K562 (cell line): ENCODE measurements at regions not wholly inside any gene's neighbourhood (a gene's known extent, or its start where the extent isn't known, plus 50 kb on each side); places are given as distances from the start of the nearest gene placed in this dataset.

ENCODE experiments used
- CHD4 ChIP-seq: fragments of 200-600 bp; sonication (generic); IDR thresholded peaks from 3 replicates; pipeline ENCODE4 v1.6.1; 2012; ENCODE audit warnings: low read depth, mild to moderate bottlenecking, mixed read lengths, low read length, inconsistent platforms; ENCODE audit not compliant: insufficient read depth, insufficient replicate concordance, poor library complexity, severe bottlenecking
- MAZ ChIP-seq, 2 experiments: fragments of 450-650 bp in 1 of 2; sonication (generic) in 1 of 2; formaldehyde crosslinking; IDR thresholded peaks in 1 of 2; conservative IDR thresholded peaks in 1 of 2; 2 replicates each; pipeline versions ENCODE4 v1.4.0 to v1.5.0; 2020; ENCODE audit warnings: mild to moderate bottlenecking in 1 of 2, missing genetic modification reagents in 1 of 2
- NFIC ChIP-seq: fragments of 450-650 bp; IDR thresholded peaks from 2 replicates; pipeline ENCODE4 v1.6.1; 2017; ENCODE audit warnings: mild to moderate bottlenecking, inconsistent platforms
- NFIX ChIP-seq: fragments of 250-450 bp; sonication (Bioruptor Pico); IDR thresholded peaks from 2 replicates; pipeline ENCODE4 v1.4.0; 2020; ENCODE audit warnings: low read depth, mild to moderate bottlenecking, moderate library complexity
- REST ChIP-seq, 2 experiments: fragments of 450-650 bp; formaldehyde crosslinking in 1 of 2; IDR thresholded peaks; 2 replicates each; pipeline versions ENCODE4 v1.4.0 to v1.6.1; 2014 to 2020; ENCODE audit warnings: mild to moderate bottlenecking in 2 of 2, borderline replicate concordance in 1 of 2, low read depth in 1 of 2
- SETDB1 ChIP-seq: IDR thresholded peaks from one replicate; pipeline ENCODE4 v1.6.1; 2012; ENCODE audit warnings: low read length, control low read depth, inconsistent platforms
- TEAD1 ChIP-seq, 2 experiments: fragments of 450-650 bp in 1 of 2; sonication (generic) in 1 of 2; formaldehyde crosslinking; IDR thresholded peaks; 2 replicates each; pipeline versions ENCODE4 v1.4.0 to v1.8.0; 2020 to 2022; ENCODE audit warnings: mild to moderate bottlenecking in 2 of 2, missing genetic modification reagents in 1 of 2
- TF ChIP-seq, protein P1 (sequence below), 3 experiments: IDR thresholded peaks in 2 of 3; conservative IDR thresholded peaks in 1 of 3; 2 replicates each; pipeline ENCODE4 v1.5.1; 2011 to 2012; ENCODE audit warnings: low read length in 3 of 3, mild to moderate bottlenecking in 3 of 3, control low read depth in 2 of 3, improper control_type of control experiment in 1 of 3, inconsistent platforms in 1 of 3, low read depth in 1 of 3, mixed read lengths in 1 of 3, moderate library complexity in 1 of 3; ENCODE audit not compliant: insufficient read depth in 2 of 3

DNA sequence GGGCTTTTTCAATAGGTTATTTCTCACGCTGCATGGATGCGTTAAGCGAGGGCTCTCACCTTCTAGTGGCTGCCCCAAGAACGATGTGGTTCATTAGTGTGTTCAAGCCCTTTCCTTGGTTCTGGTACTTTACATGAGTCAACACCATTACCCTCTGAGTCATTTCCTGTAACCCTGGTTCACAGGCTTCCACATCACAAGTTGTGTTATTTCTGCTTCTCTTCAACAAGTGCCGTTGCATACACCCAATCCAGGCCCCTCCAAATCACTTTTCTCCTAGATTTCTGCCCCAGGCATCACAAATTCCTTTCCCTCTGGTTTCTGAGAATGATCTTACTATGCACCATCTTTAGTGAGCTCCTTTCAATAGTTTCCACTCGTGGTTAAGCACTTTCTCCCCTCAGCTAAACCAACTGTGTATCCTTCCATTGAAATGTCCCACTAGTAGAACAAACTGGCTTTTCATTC lies 69.5 kb upstream of the RAD23B start:
- TF ChIP-seq NFIC (no peak), SETDB1 (no peak), CHD4 (no peak), REST (IDR thresholded peaks at IDR 0.05; ENCODE audit: borderline replicate concordance) (no peak), REST (CRISPR knock-in tag; IDR thresholded peaks at IDR 0.05; ENCODE audit: low read depth) (no peak), TEAD1 (CRISPR knock-in tag; IDR thresholded peaks at IDR 0.05) (no peak), NFIX (no peak), MAZ (CRISPR knock-in tag; conservative IDR thresholded peaks at IDR 0.05 in 1 of 2, IDR thresholded peaks at IDR 0.05 in 1 of 2) (no peak)
- TF ChIP-seq, protein P1, sequence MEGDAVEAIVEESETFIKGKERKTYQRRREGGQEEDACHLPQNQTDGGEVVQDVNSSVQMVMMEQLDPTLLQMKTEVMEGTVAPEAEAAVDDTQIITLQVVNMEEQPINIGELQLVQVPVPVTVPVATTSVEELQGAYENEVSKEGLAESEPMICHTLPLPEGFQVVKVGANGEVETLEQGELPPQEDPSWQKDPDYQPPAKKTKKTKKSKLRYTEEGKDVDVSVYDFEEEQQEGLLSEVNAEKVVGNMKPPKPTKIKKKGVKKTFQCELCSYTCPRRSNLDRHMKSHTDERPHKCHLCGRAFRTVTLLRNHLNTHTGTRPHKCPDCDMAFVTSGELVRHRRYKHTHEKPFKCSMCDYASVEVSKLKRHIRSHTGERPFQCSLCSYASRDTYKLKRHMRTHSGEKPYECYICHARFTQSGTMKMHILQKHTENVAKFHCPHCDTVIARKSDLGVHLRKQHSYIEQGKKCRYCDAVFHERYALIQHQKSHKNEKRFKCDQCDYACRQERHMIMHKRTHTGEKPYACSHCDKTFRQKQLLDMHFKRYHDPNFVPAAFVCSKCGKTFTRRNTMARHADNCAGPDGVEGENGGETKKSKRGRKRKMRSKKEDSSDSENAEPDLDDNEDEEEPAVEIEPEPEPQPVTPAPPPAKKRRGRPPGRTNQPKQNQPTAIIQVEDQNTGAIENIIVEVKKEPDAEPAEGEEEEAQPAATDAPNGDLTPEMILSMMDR (IDR thresholded peaks at IDR 0.05 in 2 of 3, conservative IDR thresholded peaks at IDR 0.05 in 1 of 3; ENCODE audit: insufficient read depth in 2 of 3, low read depth in 1 of 3, low read length in 3 of 3): no peak
